HepG2 (cell line): ENCODE measurements at regions not wholly inside any gene's neighbourhood (a gene's known extent, or its start where the extent isn't known, plus 50 kb on each side); places are given as distances from the start of the nearest gene placed in this dataset.

Source experiments
- ATAC-seq: fragments of 200-7000 bp; cut with Tn5 transposase; 3 replicates; pipeline ENCODE4 v1.9.1; 2020; ENCODE audit warnings: mild to moderate bottlenecking, moderate library complexity
- BruUV-seq: library from RNA; stranded (reverse); fragments of 400-500 nt; replicated peaks from 2 replicates; lab custom pipeline; 2021; lab: Mats Ljungman, UMichigan
- CTCF ChIA-PET: fragments of 300-600 bp; formaldehyde crosslinking; extraction: SDS; loops from one replicate; lab custom pipeline; 2021; ENCODE audit warnings: low total read pairs, inconsistent platforms, low intra/inter-chr PET ratio; lab: Yijun Ruan, JAX
- POLR2A ChIA-PET: fragments of 350-600 bp; sonication (Branson Sonifier 250); formaldehyde crosslinking; loops from one replicate; lab custom pipeline; 2020; ENCODE audit warnings: antibody characterized with exemption, inconsistent platforms; lab: Yijun Ruan, JAX
- DNase-seq: peaks from one replicate; pipeline ENCODE4 v3.0.0-alpha.2; 2015; ENCODE audit warnings: low spot score
- FAIRE-seq: peaks from 3 replicates; lab custom pipeline; 2011; peaks lifted over from hg19 to GRCh38; lab: Jason Lieb, UNC
- H2AFZ ChIP-seq: one replicate; pipeline ENCODE4 v1.6.1; 2011; ENCODE audit warnings: low read length, inconsistent platforms
- H3K27ac ChIP-seq: fragments of 300-600 bp; 3 replicates; pipeline ENCODE4 v1.8.0; 2011; ENCODE audit warnings: mixed run types, mild to moderate bottlenecking, mixed read lengths, low read length, inconsistent platforms; ENCODE audit not compliant: insufficient read depth; ENCODE audit errors: extremely low read length
- H3K27me3 ChIP-seq, 2 experiments: fragments of 200-600 bp in 1 of 2; 2 replicates in 1 of 2; 3 replicates in 1 of 2; pipeline versions ENCODE4 v1.6.0 to v1.8.0; 2011; ENCODE audit warnings: low read length in 2 of 2, mild to moderate bottlenecking in 2 of 2, moderate library complexity in 2 of 2, inconsistent platforms in 1 of 2; ENCODE audit not compliant: insufficient read depth in 2 of 2, control insufficient read depth in 1 of 2
- H3K36me3 ChIP-seq, 2 experiments: fragments of 200-600 bp in 1 of 2; replicated peaks in 1 of 2; 2 replicates in 1 of 2; 3 replicates in 1 of 2; pipeline versions ENCODE4 v1.5.1 to v1.8.0; 2011; ENCODE audit warnings: low read length in 2 of 2, inconsistent platforms in 1 of 2; ENCODE audit not compliant: insufficient read depth in 2 of 2, control insufficient read depth in 1 of 2
- H3K4me1 ChIP-seq: 2 replicates; pipeline ENCODE4 v1.5.1; 2012; ENCODE audit warnings: low read length, inconsistent platforms; ENCODE audit not compliant: insufficient read depth
- H3K4me2 ChIP-seq: 2 replicates; pipeline ENCODE4 v1.6.0; 2011; ENCODE audit warnings: low read depth, low read length, inconsistent platforms
- H3K4me3 ChIP-seq, 3 experiments: fragments of 200-600 bp in 1 of 3; sonication (generic), shearing (Covaris generic) in 1 of 3; replicated peaks in 1 of 3; 2 replicates each; pipeline ENCODE4 v1.5.1; 2011 to 2016; ENCODE audit warnings: low read length in 3 of 3, inconsistent platforms in 2 of 3, low read depth in 2 of 3, mild to moderate bottlenecking in 2 of 3, control low read depth in 1 of 3, mixed read lengths in 1 of 3; ENCODE audit not compliant: insufficient read depth in 1 of 3
- H3K79me2 ChIP-seq: one replicate; pipeline ENCODE4 v1.6.1; 2011; ENCODE audit warnings: low read length, inconsistent platforms; ENCODE audit not compliant: insufficient read depth
- H3K9ac ChIP-seq: 2 replicates; pipeline ENCODE4 v1.6.0; 2011; ENCODE audit warnings: mild to moderate bottlenecking, low read depth, low read length, inconsistent platforms; ENCODE audit not compliant: insufficient read depth
- H3K9me3 ChIP-seq: 2 replicates; pipeline ENCODE4 v1.5.1; 2012; ENCODE audit warnings: mild to moderate bottlenecking, low read length
- H4K20me1 ChIP-seq: 2 replicates; pipeline ENCODE4 v1.6.0; 2011; ENCODE audit warnings: inconsistent platforms, mild to moderate bottlenecking, low read length, moderate library complexity; ENCODE audit not compliant: insufficient read depth
- ARID2 ChIP-seq: sonication (generic); formaldehyde crosslinking; IDR thresholded peaks from 2 replicates; pipeline ENCODE4 v1.8.1; 2022; ENCODE audit warnings: mild to moderate bottlenecking, missing genetic modification reagents, borderline replicate concordance
- ATF4 ChIP-seq, 2 experiments: fragments of 450-650 bp in 1 of 2; sonication (generic) in 1 of 2; formaldehyde crosslinking; IDR thresholded peaks; 2 replicates each; pipeline versions ENCODE4 v1.5.0 to v1.8.0; 2020 to 2022; ENCODE audit warnings: mild to moderate bottlenecking in 1 of 2, missing genetic modification reagents in 1 of 2
- CEBPB ChIP-seq: IDR thresholded peaks from 2 replicates; pipeline ENCODE4 v1.6.1; 2011; ENCODE audit warnings: low read depth, low read length, improper control_type of control experiment, borderline replicate concordance
- ELF4 ChIP-seq: sonication (generic); formaldehyde crosslinking; IDR thresholded peaks from 2 replicates; pipeline ENCODE4 v1.5.0; 2020; ENCODE audit warnings: missing genetic modification reagents, mild to moderate bottlenecking, moderate library complexity, borderline replicate concordance
- FOXA3 ChIP-seq: IDR thresholded peaks from 2 replicates; pipeline ENCODE4 v1.6.1; 2016; ENCODE audit warnings: missing genetic modification reagents, missing compliant biosample characterization
- MLLT10 ChIP-seq: sonication (generic); formaldehyde crosslinking; IDR thresholded peaks from 2 replicates; pipeline ENCODE4 v1.4.0; 2020; ENCODE audit warnings: missing genetic modification reagents
- TRIM24 ChIP-seq: sonication (generic); formaldehyde crosslinking; IDR thresholded peaks from 2 replicates; pipeline ENCODE4 v1.8.0; 2022; ENCODE audit warnings: mild to moderate bottlenecking, missing genetic modification reagents
- ZFP1 ChIP-seq: IDR thresholded peaks from 2 replicates; pipeline ENCODE4 v1.6.1; 2016
- ZNF326 ChIP-seq: sonication (generic); formaldehyde crosslinking; IDR thresholded peaks from 2 replicates; pipeline ENCODE4 v1.4.0; 2020; ENCODE audit warnings: missing genetic modification reagents, borderline replicate concordance
- ZNF547 ChIP-seq: sonication (generic); formaldehyde crosslinking; IDR thresholded peaks from 2 replicates; pipeline ENCODE4 v1.5.1; 2020; ENCODE audit warnings: mild to moderate bottlenecking, missing genetic modification reagents
- ZNF567 ChIP-seq: sonication (generic); formaldehyde crosslinking; IDR thresholded peaks from 2 replicates; pipeline ENCODE4 v1.8.1; 2023; ENCODE audit warnings: mild to moderate bottlenecking, missing genetic modification reagents, borderline replicate concordance
- ZNF879 ChIP-seq: sonication (generic); formaldehyde crosslinking; IDR thresholded peaks from 2 replicates; pipeline ENCODE4 v1.8.1; 2023; ENCODE audit warnings: missing genetic modification reagents
- ZZZ3 ChIP-seq: sonication (generic); formaldehyde crosslinking; IDR thresholded peaks from 2 replicates; pipeline ENCODE4 v1.4.0; 2020; ENCODE audit warnings: missing genetic modification reagents, mild to moderate bottlenecking, borderline replicate concordance
- WGBS: methylation state at CpG from one replicate; pipeline ENCODE4 v1.1.6; 2017; ENCODE audit warnings: low lambda C conversion rate; 5-methylcytosine and 5-hydroxymethylcytosine counted together
- in situ Hi-C: cut with HindIII; loops from 2 replicates; pipeline ENCODE4 v1.10.0; 2017; ENCODE audit warnings: low pct_unique_long_range_greater_than_20kb; ENCODE audit not compliant: extremely low pct_ligation_motif_present
- intact Hi-C: fragments of 100-400 bp; cut with micrococcal nuclease; formaldehyde crosslinking; loops from one replicate; pipeline ENCODE4 v1.10.0; 2022; ENCODE audit not compliant: unreplicated experiment
- TF ChIP-seq, protein P1 (sequence below): sonication (generic); formaldehyde crosslinking; IDR thresholded peaks from 2 replicates; pipeline ENCODE4 v1.5.0; 2020; ENCODE audit warnings: mild to moderate bottlenecking, missing genetic modification reagents, borderline replicate concordance
- TF ChIP-seq, protein P2 (sequence below): sonication (generic); formaldehyde crosslinking; IDR thresholded peaks from 2 replicates; pipeline ENCODE4 v1.4.0; 2020; ENCODE audit warnings: mild to moderate bottlenecking, missing genetic modification reagents
- TF ChIP-seq, protein P3 (sequence below): sonication (generic); formaldehyde crosslinking; IDR thresholded peaks from 2 replicates; pipeline ENCODE4 v1.8.0; 2022; ENCODE audit warnings: low read depth, missing genetic modification reagents

- TF ChIP-seq, protein P1, sequence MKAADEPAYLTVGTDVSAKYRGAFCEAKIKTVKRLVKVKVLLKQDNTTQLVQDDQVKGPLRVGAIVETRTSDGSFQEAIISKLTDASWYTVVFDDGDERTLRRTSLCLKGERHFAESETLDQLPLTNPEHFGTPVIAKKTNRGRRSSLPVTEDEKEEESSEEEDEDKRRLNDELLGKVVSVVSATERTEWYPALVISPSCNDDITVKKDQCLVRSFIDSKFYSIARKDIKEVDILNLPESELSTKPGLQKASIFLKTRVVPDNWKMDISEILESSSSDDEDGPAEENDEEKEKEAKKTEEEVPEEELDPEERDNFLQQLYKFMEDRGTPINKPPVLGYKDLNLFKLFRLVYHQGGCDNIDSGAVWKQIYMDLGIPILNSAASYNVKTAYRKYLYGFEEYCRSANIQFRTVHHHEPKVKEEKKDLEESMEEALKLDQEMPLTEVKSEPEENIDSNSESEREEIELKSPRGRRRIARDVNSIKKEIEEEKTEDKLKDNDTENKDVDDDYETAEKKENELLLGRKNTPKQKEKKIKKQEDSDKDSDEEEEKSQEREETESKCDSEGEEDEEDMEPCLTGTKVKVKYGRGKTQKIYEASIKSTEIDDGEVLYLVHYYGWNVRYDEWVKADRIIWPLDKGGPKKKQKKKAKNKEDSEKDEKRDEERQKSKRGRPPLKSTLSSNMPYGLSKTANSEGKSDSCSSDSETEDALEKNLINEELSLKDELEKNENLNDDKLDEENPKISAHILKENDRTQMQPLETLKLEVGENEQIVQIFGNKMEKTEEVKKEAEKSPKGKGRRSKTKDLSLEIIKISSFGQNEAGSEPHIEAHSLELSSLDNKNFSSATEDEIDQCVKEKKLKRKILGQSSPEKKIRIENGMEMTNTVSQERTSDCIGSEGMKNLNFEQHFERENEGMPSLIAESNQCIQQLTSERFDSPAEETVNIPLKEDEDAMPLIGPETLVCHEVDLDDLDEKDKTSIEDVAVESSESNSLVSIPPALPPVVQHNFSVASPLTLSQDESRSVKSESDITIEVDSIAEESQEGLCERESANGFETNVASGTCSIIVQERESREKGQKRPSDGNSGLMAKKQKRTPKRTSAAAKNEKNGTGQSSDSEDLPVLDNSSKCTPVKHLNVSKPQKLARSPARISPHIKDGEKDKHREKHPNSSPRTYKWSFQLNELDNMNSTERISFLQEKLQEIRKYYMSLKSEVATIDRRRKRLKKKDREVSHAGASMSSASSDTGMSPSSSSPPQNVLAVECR (CRISPR knock-in tag): no peak
- TF ChIP-seq TRIM24: no peak
- TF ChIP-seq, protein P2, sequence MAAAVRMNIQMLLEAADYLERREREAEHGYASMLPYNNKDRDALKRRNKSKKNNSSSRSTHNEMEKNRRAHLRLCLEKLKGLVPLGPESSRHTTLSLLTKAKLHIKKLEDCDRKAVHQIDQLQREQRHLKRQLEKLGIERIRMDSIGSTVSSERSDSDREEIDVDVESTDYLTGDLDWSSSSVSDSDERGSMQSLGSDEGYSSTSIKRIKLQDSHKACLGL (CRISPR knock-in tag): no peak
- TF ChIP-seq FOXA3 (CRISPR knock-in tag): no peak
- no peak for TF ChIP-seq ELF4 (CRISPR knock-in tag)
- no peak for TF ChIP-seq ZZZ3
Measured at GRCh38 chrY:19005579-19005978, 232.0 kb upstream of the HSFY2 start (continued).

DNA sequence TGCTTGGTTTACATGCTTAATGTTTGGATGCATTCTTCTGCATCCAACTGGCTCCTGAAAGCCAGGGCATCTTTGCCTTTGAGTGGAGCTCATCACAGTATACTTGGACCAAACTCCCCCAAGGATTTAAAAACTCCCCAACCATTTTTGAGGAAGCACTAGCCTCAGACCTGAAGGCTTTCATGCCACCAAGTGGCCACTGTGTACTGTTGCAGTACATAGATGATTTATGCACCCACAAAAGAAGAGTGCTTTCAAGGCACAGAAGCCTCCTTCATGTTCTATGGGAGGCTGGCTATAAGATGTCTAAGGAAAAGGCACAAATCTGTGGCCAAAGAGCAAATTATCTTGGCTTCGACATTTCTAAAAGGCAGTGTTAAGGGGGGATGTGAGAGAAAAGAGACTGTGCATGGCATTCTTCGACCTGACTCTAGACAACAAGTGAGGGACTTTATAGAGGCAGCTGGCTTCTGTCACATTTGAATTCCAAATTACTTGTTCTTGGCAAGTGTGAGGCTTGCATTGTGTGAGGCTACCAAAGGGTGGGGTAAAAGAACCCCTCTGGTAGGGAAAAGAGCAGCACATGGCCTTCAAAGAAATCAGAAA is 224.2 kb upstream of the HSFY2 start:
- FAIRE-seq (no peak), ATAC-seq (no peak), DNase-seq (no peak)
- no peaks in the 10 kb centered on the region for H3K36me3 ChIP-seq
- H3K27ac ChIP-seq: no peak overlapping the region
- WGBS: 8% methylated on average over 2 of the region's 2 CpGs
- H3K9me3 ChIP-seq: no peaks in the 10 kb centered on the region; the same call in 1 of the 2 replicates
- BruUV-seq: no TSS peak
- in situ Hi-C loops: no loop called here
- CTCF ChIA-PET: no interaction called here
- intact Hi-C loops: no loop called here
- no peaks in the 10 kb centered on the region for H3K79me2 ChIP-seq
- no peak overlapping the region for H3K4me3 ChIP-seq
- no peaks in the 10 kb centered on the region for H3K27me3 ChIP-seq
- POLR2A ChIA-PET: no interaction called here
- H3K9ac ChIP-seq: no peak overlapping the region
- H3K4me1 ChIP-seq: no peaks in the 10 kb centered on the region
- no peak overlapping the region for H2AFZ ChIP-seq
- no peaks in the 10 kb centered on the region for H4K20me1 ChIP-seq
- H3K4me2 ChIP-seq: no peak overlapping the region
- TF ChIP-seq, protein P3, sequence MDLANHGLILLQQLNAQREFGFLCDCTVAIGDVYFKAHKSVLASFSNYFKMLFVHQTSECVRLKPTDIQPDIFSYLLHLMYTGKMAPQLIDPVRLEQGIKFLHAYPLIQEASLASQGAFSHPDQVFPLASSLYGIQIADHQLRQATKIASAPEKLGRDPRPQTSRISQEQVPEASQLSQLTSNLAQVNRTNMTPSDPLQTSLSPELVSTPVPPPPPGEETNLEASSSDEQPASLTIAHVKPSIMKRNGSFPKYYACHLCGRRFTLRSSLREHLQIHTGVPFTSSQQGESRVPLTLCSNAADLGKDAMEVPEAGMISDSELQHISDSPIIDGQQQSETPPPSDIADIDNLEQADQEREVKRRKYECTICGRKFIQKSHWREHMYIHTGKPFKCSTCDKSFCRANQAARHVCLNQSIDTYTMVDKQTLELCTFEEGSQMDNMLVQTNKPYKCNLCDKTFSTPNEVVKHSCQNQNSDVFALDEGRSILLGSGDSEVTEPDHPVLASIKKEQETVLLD (CRISPR knock-in tag): no peak
- TF ChIP-seq ZNF567 (CRISPR knock-in tag) (no peak), ATF4 (CRISPR knock-in tag; IDR thresholded peaks at IDR 0.05) (no peak), MLLT10 (CRISPR knock-in tag) (no peak), ARID2 (CRISPR knock-in tag) (no peak), ZNF547 (CRISPR knock-in tag) (no peak), ZNF879 (CRISPR knock-in tag) (no peak), CEBPB (no peak), ZNF326 (CRISPR knock-in tag) (no peak), ZFP1 (CRISPR knock-in tag) (no peak)
